BJ (cell line): ENCODE measurements at regions not wholly inside any gene's neighbourhood (a gene's known extent, or its start where the extent isn't known, plus 50 kb on each side); places are given as distances from the start of the nearest gene placed in this dataset.

ENCODE experiments used
- CTCF ChIA-PET: fragments of 350-600 bp; formaldehyde crosslinking; extraction: SDS; loops from one replicate; lab custom pipeline; 2021; ENCODE audit warnings: antibody characterized with exemption, inconsistent platforms; lab: Yijun Ruan, JAX
- POLR2A ChIA-PET: fragments of 300-600 bp; sonication (Branson Sonifier 250); formaldehyde crosslinking; extraction: SDS; loops from one replicate; lab custom pipeline; 2021; ENCODE audit warnings: antibody characterized with exemption; lab: Charles Lee
- DNase-seq: peaks from one replicate; pipeline ENCODE4 v3.0.0-alpha.2; 2011; ENCODE audit warnings: low read depth
- H3K27me3 ChIP-seq: 2 replicates; pipeline ENCODE4 v1.6.0; 2011; ENCODE audit warnings: low read length; ENCODE audit not compliant: control insufficient read depth, insufficient read depth
- H3K36me3 ChIP-seq: 2 replicates; pipeline ENCODE4 v1.5.1; 2011; ENCODE audit warnings: low read length; ENCODE audit not compliant: control insufficient read depth, insufficient read depth
- H3K4me3 ChIP-seq: 2 replicates; pipeline ENCODE4 v1.5.1; 2011; ENCODE audit warnings: low read depth, mild to moderate bottlenecking, control low read depth, low read length
- TF ChIP-seq, protein P1 (sequence below): IDR thresholded peaks from 2 replicates; pipeline ENCODE4 v1.5.1; 2011; ENCODE audit warnings: low read depth, mild to moderate bottlenecking, control low read depth, inconsistent platforms, low read length, moderate library complexity; ENCODE audit not compliant: insufficient read depth

DNA sequence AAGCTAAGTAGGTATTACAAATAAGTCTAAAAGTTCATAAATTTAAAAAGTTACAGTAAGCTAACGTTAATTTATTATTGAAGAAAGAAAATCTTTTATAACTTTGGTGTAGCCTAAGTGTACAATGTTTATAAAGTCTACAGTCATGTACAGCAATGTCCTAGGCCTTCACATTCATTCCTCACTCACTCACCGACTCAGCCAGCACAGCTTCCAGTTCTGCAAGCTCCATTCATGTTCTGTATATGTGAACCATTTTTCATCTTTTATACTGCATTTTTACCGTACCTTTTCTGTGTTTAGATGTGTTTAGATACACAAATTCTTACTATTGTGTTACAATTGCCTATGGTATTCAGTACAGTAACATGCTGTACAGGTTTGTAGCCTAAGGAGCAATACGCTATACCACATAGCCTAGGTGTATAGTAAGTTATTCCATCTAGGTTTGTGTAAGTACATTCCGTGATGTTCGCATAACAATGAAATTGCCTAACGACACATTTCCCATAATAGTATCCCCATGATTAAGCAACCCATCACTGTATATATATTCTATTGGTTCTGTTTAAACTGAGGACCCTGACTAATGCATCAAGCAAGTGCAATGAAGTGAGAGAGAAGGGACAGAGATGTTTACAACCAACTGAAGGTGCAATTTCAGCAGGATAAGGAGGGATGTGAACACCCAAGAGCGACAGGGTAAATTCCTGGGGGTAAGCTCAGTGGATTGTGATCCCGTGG is 88.9 kb upstream of the TRIO start:
- no peak overlapping the region for H3K4me3 ChIP-seq
- CTCF ChIA-PET, result interaction anchor here (0.9 to 1.6 kb wide), 2 partner anchors 11 to 17 kb away, joined by 3 to 4 read pairs; no protein-coding TSS in a partner anchor
- POLR2A ChIA-PET, result no interaction called here

DNA sequence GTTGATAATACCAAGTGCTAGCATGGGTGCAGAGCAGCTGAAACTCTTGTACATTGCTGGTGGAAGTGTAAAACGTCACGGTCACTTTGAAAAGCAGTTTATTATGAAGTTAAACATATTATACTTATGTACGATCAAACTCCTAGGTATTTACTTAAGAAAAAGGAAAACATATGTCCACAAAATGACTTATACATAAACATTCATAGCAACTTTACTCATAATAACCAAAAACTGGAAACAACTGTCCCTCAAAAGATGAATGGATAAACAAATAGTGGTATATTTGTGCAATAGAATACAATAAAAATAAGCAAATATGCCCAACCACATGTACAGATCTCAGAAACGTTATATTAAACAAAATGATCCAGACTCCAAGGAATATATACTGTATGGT is 92.3 kb upstream of the TRIO start:
- DNase-seq, result no peak
- Histone ChIP-seq H3K36me3 (no peaks in the 10 kb centered on the region), H3K4me3 (no peak overlapping the region), H3K27me3 (no peaks in the 10 kb centered on the region)
- TF ChIP-seq, protein P1, sequence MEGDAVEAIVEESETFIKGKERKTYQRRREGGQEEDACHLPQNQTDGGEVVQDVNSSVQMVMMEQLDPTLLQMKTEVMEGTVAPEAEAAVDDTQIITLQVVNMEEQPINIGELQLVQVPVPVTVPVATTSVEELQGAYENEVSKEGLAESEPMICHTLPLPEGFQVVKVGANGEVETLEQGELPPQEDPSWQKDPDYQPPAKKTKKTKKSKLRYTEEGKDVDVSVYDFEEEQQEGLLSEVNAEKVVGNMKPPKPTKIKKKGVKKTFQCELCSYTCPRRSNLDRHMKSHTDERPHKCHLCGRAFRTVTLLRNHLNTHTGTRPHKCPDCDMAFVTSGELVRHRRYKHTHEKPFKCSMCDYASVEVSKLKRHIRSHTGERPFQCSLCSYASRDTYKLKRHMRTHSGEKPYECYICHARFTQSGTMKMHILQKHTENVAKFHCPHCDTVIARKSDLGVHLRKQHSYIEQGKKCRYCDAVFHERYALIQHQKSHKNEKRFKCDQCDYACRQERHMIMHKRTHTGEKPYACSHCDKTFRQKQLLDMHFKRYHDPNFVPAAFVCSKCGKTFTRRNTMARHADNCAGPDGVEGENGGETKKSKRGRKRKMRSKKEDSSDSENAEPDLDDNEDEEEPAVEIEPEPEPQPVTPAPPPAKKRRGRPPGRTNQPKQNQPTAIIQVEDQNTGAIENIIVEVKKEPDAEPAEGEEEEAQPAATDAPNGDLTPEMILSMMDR, result no peak
- ChIA-PET POLR2A (interaction anchor here (0.6 to 0.7 kb wide), 2 partner anchors 94 to 964 kb away, joined by 4 to 6 read pairs; no protein-coding TSS in a partner anchor), CTCF (no interaction called here)

More for the DNA sequence above, 88.9 kb upstream of the TRIO start:
- no peaks in the 10 kb centered on the region for H3K27me3 ChIP-seq
- TF ChIP-seq, protein P1, result no peak
- DNase-seq, result no peak
- no peaks in the 10 kb centered on the region for H3K36me3 ChIP-seq

DNA sequence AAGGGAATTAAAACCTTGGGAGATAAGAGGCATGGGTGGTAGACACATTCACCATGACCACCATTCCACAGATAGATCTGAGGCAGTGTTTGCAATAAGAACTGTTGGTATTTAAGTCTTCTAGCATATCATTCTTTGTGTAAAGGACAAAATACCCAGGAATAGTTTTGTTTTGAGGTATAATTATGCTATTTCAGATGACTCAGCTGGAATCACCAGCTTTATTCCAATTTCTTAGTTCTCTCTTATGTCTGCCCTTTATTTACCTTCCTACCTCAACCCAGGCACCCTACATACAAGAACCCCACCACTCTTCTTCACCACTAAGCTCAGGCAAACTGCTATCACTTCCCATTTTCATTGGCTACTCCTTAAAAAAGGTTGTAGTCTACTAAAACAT is 94.7 kb upstream of the TRIO start:
- POLR2A ChIA-PET, result interaction anchor here (0.5 kb wide), 1 partner anchor 14 kb away, joined by 4 read pairs; no protein-coding TSS in a partner anchor
- DNase-seq, result no peak
- no peaks in the 10 kb centered on the region for H3K27me3 ChIP-seq
- H3K4me3 ChIP-seq, result no peak overlapping the region
- no peaks in the 10 kb centered on the region for H3K36me3 ChIP-seq
- TF ChIP-seq, protein P1, result no peak
- CTCF ChIA-PET, result no interaction called here

DNA sequence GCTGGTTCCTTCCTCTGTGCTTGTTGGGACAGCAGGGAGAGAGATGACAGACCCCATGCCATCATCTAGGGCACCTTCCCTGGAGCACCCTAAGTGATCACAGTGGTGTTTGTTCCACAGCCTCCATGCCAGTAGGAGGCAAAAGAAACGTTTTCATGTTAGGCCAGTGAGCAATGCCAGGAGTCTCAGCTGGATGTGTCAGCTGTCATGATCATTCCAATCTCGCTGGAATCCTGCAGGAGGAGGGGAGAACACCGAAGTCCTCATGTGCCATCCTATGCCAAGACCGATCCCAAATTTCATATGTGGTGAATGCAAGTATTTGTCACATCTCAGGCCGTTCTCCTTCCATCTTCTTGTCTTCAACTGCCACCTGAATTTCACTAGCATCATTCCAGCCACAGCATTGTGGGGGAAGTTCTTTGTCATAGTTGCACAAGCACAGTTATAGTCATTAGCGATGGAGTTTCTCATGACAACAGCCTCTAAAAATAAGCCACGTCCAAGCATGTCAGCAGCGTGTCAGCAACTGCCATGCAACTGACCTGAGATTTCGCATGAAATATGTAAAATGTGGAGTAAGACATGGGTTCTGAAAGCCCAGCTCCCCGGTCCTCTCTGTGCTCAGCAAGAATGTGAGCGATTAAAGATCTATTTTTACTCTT is 97.2 kb upstream of the DNAH5 start:
- TF ChIP-seq, protein P1, result no peak
- no peaks in the 10 kb centered on the region for H3K36me3 ChIP-seq
- no peak overlapping the region for H3K4me3 ChIP-seq
- ChIA-PET POLR2A (no interaction called here), CTCF (no interaction called here)
- DNase-seq, result no peak
- no peaks in the 10 kb centered on the region for H3K27me3 ChIP-seq

DNA sequence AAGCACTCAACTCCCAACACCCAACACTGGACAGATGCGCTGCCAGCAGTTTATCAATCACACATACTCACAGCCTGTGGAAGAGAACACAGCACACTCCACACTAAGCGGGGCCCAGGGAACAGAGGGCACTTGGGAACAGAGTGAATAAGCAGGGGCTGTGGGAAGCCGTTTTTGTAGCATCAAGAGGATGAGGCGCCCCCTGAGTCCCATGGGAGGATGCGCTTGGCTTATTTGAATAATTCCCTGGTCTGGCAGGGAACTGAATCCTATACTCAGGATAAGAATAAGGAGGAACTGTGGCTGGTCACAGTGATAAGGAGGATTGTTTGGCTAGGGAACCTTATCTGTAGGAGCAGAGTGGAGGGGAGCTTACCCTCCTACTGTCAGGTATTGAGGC is 96.1 kb upstream of the DNAH5 start:
- ChIA-PET CTCF (interaction anchor here (0.6 to 1.2 kb wide), 2 partner anchors 117 to 230 kb away, joined by 3 read pairs; no protein-coding TSS in a partner anchor), POLR2A (no interaction called here)
- DNase-seq, result no peak
- H3K36me3 ChIP-seq, result no peaks in the 10 kb centered on the region
- TF ChIP-seq, protein P1, result no peak
- no peak overlapping the region for H3K4me3 ChIP-seq
- no peaks in the 10 kb centered on the region for H3K27me3 ChIP-seq
